ENCODE measurements at regions not wholly inside any gene's neighbourhood (a gene's known extent, or its start where the extent isn't known, plus 50 kb on each side); places are given as distances from the start of the nearest gene placed in this dataset.
A peak's percentile ranks its signal among the peaks of the same experiment; 100 is the strongest.

GRCh38 chr3:107934808-107935207 lies 156.0 kb downstream of the CD47 start:
- no peak for TF ChIP-seq CTCF (IDR thresholded peaks at IDR 0.05)
- H3K36me3 ChIP-seq, result no peaks in the 10 kb centered on the region
- no peaks in the 10 kb centered on the region for H3K4me1 ChIP-seq
- no peaks in the 10 kb centered on the region for H3K27me3 ChIP-seq
- DNase-seq (ENCODE audit: low spot score), result no peak
- peaks cover 0 to 5% of the 10 kb centered on the region in 2 donors for H3K9me3 ChIP-seq
- no peak overlapping the region for H3K4me3 ChIP-seq
- no peak overlapping the region for H3K27ac ChIP-seq

GRCh38 chr3:107933450-107933849 lies 157.4 kb downstream of the CD47 start:
- Histone ChIP-seq H3K4me1 (no peaks in the 10 kb centered on the region), H3K36me3 (no peaks in the 10 kb centered on the region), H3K27me3 (no peaks in the 10 kb centered on the region), H3K27ac (no peak overlapping the region), H3K9me3 (peaks cover 0 to 5% of the 10 kb centered on the region in 2 donors), H3K4me3 (no peak overlapping the region)
- TF ChIP-seq CTCF (IDR thresholded peaks at IDR 0.05), result no peak
- no peak for DNase-seq (ENCODE audit: low spot score)

GRCh38 chr3:107931326-107931725 lies 159.5 kb downstream of the CD47 start:
- no peak overlapping the region for H3K4me3 ChIP-seq
- no peaks in the 10 kb centered on the region for H3K36me3 ChIP-seq
- H3K4me1 ChIP-seq, result peaks cover 0 to 11% of the 10 kb centered on the region in 2 donors
- no peak overlapping the region for H3K27ac ChIP-seq
- no peak for TF ChIP-seq CTCF (IDR thresholded peaks at IDR 0.05)
- no peak for DNase-seq (ENCODE audit: low spot score)
- peaks cover 0 to 5% of the 10 kb centered on the region in 2 donors for H3K9me3 ChIP-seq
- H3K27me3 ChIP-seq, result no peaks in the 10 kb centered on the region

DNA sequence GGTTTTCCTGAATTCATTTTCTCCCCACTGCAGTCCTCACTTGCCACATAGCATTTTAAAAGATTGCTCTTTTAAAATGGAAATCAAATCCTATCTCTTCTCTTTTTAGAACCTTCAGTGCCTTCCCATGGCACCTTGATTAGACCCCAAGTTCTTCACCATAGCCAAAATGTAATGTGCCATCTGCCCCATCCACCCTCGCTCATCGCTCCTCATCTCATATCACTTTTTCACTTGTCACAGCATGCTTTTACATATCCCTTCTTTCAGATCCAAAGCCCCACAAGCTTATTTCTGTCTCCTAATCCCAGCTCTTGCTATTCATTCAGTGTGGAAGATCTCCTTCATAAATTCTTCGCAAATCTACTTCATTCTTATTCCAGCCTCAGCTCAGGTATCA lies 161.7 kb downstream of the CD47 start:
- DNase-seq (ENCODE audit: low spot score), result no peak
- no peak for TF ChIP-seq CTCF (IDR thresholded peaks at IDR 0.05)
- no peak overlapping the region for H3K4me3 ChIP-seq
- no peak overlapping the region for H3K27ac ChIP-seq
- peaks cover 0 to 11% of the 10 kb centered on the region in 2 donors for H3K4me1 ChIP-seq
- H3K9me3 ChIP-seq, result peaks cover 0 to 5% of the 10 kb centered on the region in 2 donors
- no peaks in the 10 kb centered on the region for H3K27me3 ChIP-seq
- H3K36me3 ChIP-seq, result no peaks in the 10 kb centered on the region

- peaks cover 0 to 11% of the 10 kb centered on the region in 2 donors for H3K4me1 ChIP-seq
- no peaks in the 10 kb centered on the region for H3K36me3 ChIP-seq
- H3K27ac ChIP-seq, result no peak overlapping the region
- H3K27me3 ChIP-seq, result no peaks in the 10 kb centered on the region
- no peak for DNase-seq (ENCODE audit: low spot score)
- no peaks in the 10 kb centered on the region for H3K9me3 ChIP-seq
- TF ChIP-seq CTCF (IDR thresholded peaks at IDR 0.05), result no peak
- H3K4me3 ChIP-seq, result peak overlapping the region; percentile 44 to 61
Measured at GRCh38 chr3:107928084-107928445, 162.8 kb downstream of the CD47 start.

GRCh38 chr3:107927361-107928083 lies 163.3 kb downstream of the CD47 start:
- no peaks in the 10 kb centered on the region for H3K36me3 ChIP-seq
- no peaks in the 10 kb centered on the region for H3K9me3 ChIP-seq
- no peak overlapping the region for H3K27ac ChIP-seq

More at GRCh38 chr3:107927361-107928083, 163.3 kb downstream of the CD47 start:
- DNase-seq (ENCODE audit: low spot score), result peak; percentile 77
- Histone ChIP-seq H3K27me3 (no peaks in the 10 kb centered on the region), H3K4me1 (peaks cover 0 to 11% of the 10 kb centered on the region in 2 donors), H3K4me3 (peak overlapping the region; percentile 44 to 61)
- peak; percentile 80 to 95 for TF ChIP-seq CTCF (IDR thresholded peaks at IDR 0.05)
